ENCODE measurements at regions not wholly inside any gene's neighbourhood (a gene's known extent, or its start where the extent isn't known, plus 50 kb on each side); places are given as distances from the start of the nearest gene placed in this dataset.

- TF ChIP-seq CTCF (IDR thresholded peaks at IDR 0.05; ENCODE audit: low read depth, low read length) (no peak), EZH2phosphoT487 (IDR thresholded peaks at IDR 0.05; ENCODE audit: low read depth) (no peak)
Observed at GRCh38 chr4:41426539-41426938, 111.4 kb upstream of the LIMCH1 start.

Data from OCI-LY3 (cell line).